HepG2 (cell line): ENCODE measurements at regions not wholly inside any gene's neighbourhood (a gene's known extent, or its start where the extent isn't known, plus 50 kb on each side); places are given as distances from the start of the nearest gene placed in this dataset.

Source experiments
- ATF1 ChIP-seq: IDR thresholded peaks from 2 replicates; pipeline ENCODE4 v1.6.1; 2016; ENCODE audit warnings: mild to moderate bottlenecking, control low read depth
- ATRX ChIP-seq: sonication (generic); formaldehyde crosslinking; IDR thresholded peaks from 2 replicates; pipeline ENCODE4 v1.4.0; 2020; ENCODE audit warnings: missing genetic modification reagents, borderline replicate concordance
- CTCF ChIP-seq: sonication (generic); formaldehyde crosslinking; IDR thresholded peaks from 2 replicates; pipeline ENCODE4 v1.5.0; 2020; ENCODE audit warnings: mild to moderate bottlenecking, missing genetic modification reagents, moderate library complexity
- DDIT3 ChIP-seq: sonication (generic); formaldehyde crosslinking; IDR thresholded peaks from 2 replicates; pipeline ENCODE4 v1.4.0; 2020; ENCODE audit warnings: mild to moderate bottlenecking, missing genetic modification reagents
- IRF9 ChIP-seq: sonication (generic); formaldehyde crosslinking; IDR thresholded peaks from 2 replicates; pipeline ENCODE4 v1.8.0; 2022; ENCODE audit warnings: missing genetic modification reagents, mild to moderate bottlenecking, borderline replicate concordance
- KDM4B ChIP-seq: sonication (generic); formaldehyde crosslinking; IDR thresholded peaks from 2 replicates; pipeline ENCODE4 v1.4.0; 2020; ENCODE audit warnings: missing genetic modification reagents
- MED1 ChIP-seq: sonication (generic); formaldehyde crosslinking; IDR thresholded peaks from 2 replicates; pipeline ENCODE4 v1.4.0; 2020; ENCODE audit warnings: missing genetic modification reagents
- POLR2AphosphoS5 ChIP-seq: IDR thresholded peaks from 2 replicates; pipeline ENCODE4 v1.6.1; 2012; ENCODE audit warnings: low read depth, low read length
- PRDM15 ChIP-seq: sonication (generic); formaldehyde crosslinking; IDR thresholded peaks from 2 replicates; pipeline ENCODE4 v1.4.0; 2020; ENCODE audit warnings: missing genetic modification reagents
- PREB ChIP-seq: sonication (generic); formaldehyde crosslinking; IDR thresholded peaks from 2 replicates; pipeline ENCODE4 v1.4.0; 2020; ENCODE audit warnings: missing genetic modification reagents
- REXO4 ChIP-seq: sonication (generic); formaldehyde crosslinking; IDR thresholded peaks from 2 replicates; pipeline ENCODE4 v1.8.0; 2022; ENCODE audit warnings: missing genetic modification reagents, mild to moderate bottlenecking, borderline replicate concordance
- SMC3 ChIP-seq: IDR thresholded peaks from 2 replicates; pipeline ENCODE4 v1.6.1; 2011; ENCODE audit warnings: low read length, improper control_type of control experiment
- SUZ12 ChIP-seq: fragments of 150-350 bp; IDR thresholded peaks from 2 replicates; pipeline ENCODE4 v1.6.1; 2014; ENCODE audit warnings: low read depth, low read length
- ZBTB4 ChIP-seq: sonication (generic); formaldehyde crosslinking; IDR thresholded peaks from 2 replicates; pipeline ENCODE4 v1.4.0; 2020; ENCODE audit warnings: missing genetic modification reagents, mild to moderate bottlenecking, borderline replicate concordance
- ZNF253 ChIP-seq: sonication (generic); formaldehyde crosslinking; IDR thresholded peaks from 2 replicates; pipeline ENCODE4 v1.8.0; 2022; ENCODE audit warnings: mild to moderate bottlenecking, missing genetic modification reagents, borderline replicate concordance
- ZNF350 ChIP-seq: sonication (generic); formaldehyde crosslinking; IDR thresholded peaks from 2 replicates; pipeline ENCODE4 v1.4.0; 2020; ENCODE audit warnings: mild to moderate bottlenecking, low read depth, missing genetic modification reagents, borderline replicate concordance
- ZNF414 ChIP-seq: sonication (generic); formaldehyde crosslinking; IDR thresholded peaks from 2 replicates; pipeline ENCODE4 v1.5.0; 2020; ENCODE audit warnings: missing genetic modification reagents
- ZNF775 ChIP-seq: sonication (generic); formaldehyde crosslinking; IDR thresholded peaks from 2 replicates; pipeline ENCODE4 v1.4.0; 2020; ENCODE audit warnings: missing genetic modification reagents, mild to moderate bottlenecking, moderate library complexity, borderline replicate concordance

- TF ChIP-seq POLR2AphosphoS5 (no peak), ZNF253 (no peak), PRDM15 (no peak), SMC3 (peak; percentile 71), SUZ12 (no peak), ZBTB4 (CRISPR knock-in tag) (no peak), ZNF414 (CRISPR knock-in tag) (no peak), ZNF775 (CRISPR knock-in tag) (no peak), REXO4 (CRISPR knock-in tag) (no peak), MED1 (no peak), KDM4B (CRISPR knock-in tag) (0 out of 2 replicates have a peak, but pooled peaks have one; percentile 37), CTCF (CRISPR knock-in tag) (peak; percentile 79), DDIT3 (CRISPR knock-in tag) (no peak), ATRX (CRISPR knock-in tag) (no peak), ATF1 (no peak), ZNF350 (CRISPR knock-in tag) (no peak), IRF9 (CRISPR knock-in tag) (no peak), PREB (CRISPR knock-in tag) (no peak)
Observed at GRCh38 chr2:53422979-53423378, 344.6 kb upstream of the CHAC2 start (continued).
